ENCODE measurements at regions not wholly inside any gene's neighbourhood (a gene's known extent, or its start where the extent isn't known, plus 50 kb on each side); places are given as distances from the start of the nearest gene placed in this dataset.

GRCh38 chr1:55472784-55473183 lies 257.6 kb upstream of the USP24 start (continued):
- TF ChIP-seq, protein P1, sequence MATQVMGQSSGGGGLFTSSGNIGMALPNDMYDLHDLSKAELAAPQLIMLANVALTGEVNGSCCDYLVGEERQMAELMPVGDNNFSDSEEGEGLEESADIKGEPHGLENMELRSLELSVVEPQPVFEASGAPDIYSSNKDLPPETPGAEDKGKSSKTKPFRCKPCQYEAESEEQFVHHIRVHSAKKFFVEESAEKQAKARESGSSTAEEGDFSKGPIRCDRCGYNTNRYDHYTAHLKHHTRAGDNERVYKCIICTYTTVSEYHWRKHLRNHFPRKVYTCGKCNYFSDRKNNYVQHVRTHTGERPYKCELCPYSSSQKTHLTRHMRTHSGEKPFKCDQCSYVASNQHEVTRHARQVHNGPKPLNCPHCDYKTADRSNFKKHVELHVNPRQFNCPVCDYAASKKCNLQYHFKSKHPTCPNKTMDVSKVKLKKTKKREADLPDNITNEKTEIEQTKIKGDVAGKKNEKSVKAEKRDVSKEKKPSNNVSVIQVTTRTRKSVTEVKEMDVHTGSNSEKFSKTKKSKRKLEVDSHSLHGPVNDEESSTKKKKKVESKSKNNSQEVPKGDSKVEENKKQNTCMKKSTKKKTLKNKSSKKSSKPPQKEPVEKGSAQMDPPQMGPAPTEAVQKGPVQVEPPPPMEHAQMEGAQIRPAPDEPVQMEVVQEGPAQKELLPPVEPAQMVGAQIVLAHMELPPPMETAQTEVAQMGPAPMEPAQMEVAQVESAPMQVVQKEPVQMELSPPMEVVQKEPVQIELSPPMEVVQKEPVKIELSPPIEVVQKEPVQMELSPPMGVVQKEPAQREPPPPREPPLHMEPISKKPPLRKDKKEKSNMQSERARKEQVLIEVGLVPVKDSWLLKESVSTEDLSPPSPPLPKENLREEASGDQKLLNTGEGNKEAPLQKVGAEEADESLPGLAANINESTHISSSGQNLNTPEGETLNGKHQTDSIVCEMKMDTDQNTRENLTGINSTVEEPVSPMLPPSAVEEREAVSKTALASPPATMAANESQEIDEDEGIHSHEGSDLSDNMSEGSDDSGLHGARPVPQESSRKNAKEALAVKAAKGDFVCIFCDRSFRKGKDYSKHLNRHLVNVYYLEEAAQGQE (IDR thresholded peaks at IDR 0.05; ENCODE audit: low read depth, low read length) = no peak
- TF ChIP-seq, protein P2, sequence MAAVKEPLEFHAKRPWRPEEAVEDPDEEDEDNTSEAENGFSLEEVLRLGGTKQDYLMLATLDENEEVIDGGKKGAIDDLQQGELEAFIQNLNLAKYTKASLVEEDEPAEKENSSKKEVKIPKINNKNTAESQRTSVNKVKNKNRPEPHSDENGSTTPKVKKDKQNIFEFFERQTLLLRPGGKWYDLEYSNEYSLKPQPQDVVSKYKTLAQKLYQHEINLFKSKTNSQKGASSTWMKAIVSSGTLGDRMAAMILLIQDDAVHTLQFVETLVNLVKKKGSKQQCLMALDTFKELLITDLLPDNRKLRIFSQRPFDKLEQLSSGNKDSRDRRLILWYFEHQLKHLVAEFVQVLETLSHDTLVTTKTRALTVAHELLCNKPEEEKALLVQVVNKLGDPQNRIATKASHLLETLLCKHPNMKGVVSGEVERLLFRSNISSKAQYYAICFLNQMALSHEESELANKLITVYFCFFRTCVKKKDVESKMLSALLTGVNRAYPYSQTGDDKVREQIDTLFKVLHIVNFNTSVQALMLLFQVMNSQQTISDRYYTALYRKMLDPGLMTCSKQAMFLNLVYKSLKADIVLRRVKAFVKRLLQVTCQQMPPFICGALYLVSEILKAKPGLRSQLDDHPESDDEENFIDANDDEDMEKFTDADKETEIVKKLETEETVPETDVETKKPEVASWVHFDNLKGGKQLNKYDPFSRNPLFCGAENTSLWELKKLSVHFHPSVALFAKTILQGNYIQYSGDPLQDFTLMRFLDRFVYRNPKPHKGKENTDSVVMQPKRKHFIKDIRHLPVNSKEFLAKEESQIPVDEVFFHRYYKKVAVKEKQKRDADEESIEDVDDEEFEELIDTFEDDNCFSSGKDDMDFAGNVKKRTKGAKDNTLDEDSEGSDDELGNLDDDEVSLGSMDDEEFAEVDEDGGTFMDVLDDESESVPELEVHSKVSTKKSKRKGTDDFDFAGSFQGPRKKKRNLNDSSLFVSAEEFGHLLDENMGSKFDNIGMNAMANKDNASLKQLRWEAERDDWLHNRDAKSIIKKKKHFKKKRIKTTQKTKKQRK (IDR thresholded peaks at IDR 0.05; ENCODE audit: low read depth, low read length) = no peak
- TF ChIP-seq ZZZ3 (IDR thresholded peaks at IDR 0.05; ENCODE audit: control insufficient read depth, insufficient read length, low read depth) (no peak), CBFB (IDR thresholded peaks at IDR 0.05; ENCODE audit: low read depth) (no peak), ATF3 (IDR thresholded peaks at IDR 0.05; ENCODE audit: borderline replicate concordance, extremely low read depth, low read depth, low read length) (no peak), FOS (IDR thresholded peaks at IDR 0.05; ENCODE audit: borderline replicate concordance, extremely low read depth, insufficient read length) (no peak), NR2F1 (conservative IDR thresholded peaks at IDR 0.05) (no peak), SP1 (IDR thresholded peaks at IDR 0.05; ENCODE audit: low read depth, low read length) (no peak), ZBED1 (IDR thresholded peaks at IDR 0.05; ENCODE audit: borderline replicate concordance) (no peak)
